GM21619 (cell line): ENCODE measurements at regions not wholly inside any gene's neighbourhood (a gene's known extent, or its start where the extent isn't known, plus 50 kb on each side); places are given as distances from the start of the nearest gene placed in this dataset.

Source experiments
- ATAC-seq: cut with Tn5 transposase; IDR thresholded peaks from one replicate; pipeline ENCODE4 v1.9.1; 2021; ENCODE audit not compliant: unreplicated experiment

- no peak for ATAC-seq
Measured at GRCh38 chrX:79645749-79646148, 278.6 kb upstream of the ITM2A start.

GRCh38 chrX:79631526-79631925 lies 264.4 kb upstream of the ITM2A start:
- no peak for ATAC-seq

- ATAC-seq: peak; percentile 87
Measured at GRCh38 chrX:79630033-79631009, 263.2 kb upstream of the ITM2A start.

- peak; percentile 61 for ATAC-seq
Measured at GRCh38 chrX:79623098-79623762, 256.1 kb upstream of the ITM2A start.

- ATAC-seq: no peak
Measured at GRCh38 chrX:79618280-79618679, 251.1 kb upstream of the ITM2A start.

GRCh38 chrX:79604364-79604763 lies 237.2 kb upstream of the ITM2A start:
- no peak for ATAC-seq

- no peak for ATAC-seq
Measured at GRCh38 chrX:79601341-79602131, 234.4 kb upstream of the ITM2A start.

- no peak for ATAC-seq
Measured at GRCh38 chrX:79592259-79592658, 225.1 kb upstream of the ITM2A start.

GRCh38 chrX:79588233-79588632 lies 221.1 kb upstream of the ITM2A start:
- ATAC-seq: no peak

GRCh38 chrX:79573760-79574159 lies 206.6 kb upstream of the ITM2A start:
- no peak for ATAC-seq

GRCh38 chrX:79572566-79572965 lies 205.4 kb upstream of the ITM2A start:
- no peak for ATAC-seq

GRCh38 chrX:79570524-79571240 lies 203.5 kb upstream of the ITM2A start:
- ATAC-seq: no peak

- ATAC-seq: no peak
Measured at GRCh38 chrX:79568309-79568708, 201.2 kb upstream of the ITM2A start.

- ATAC-seq: no peak
Measured at GRCh38 chrX:79564362-79564761, 197.2 kb upstream of the ITM2A start.

- ATAC-seq: no peak
Measured at GRCh38 chrX:79559290-79559689, 192.2 kb upstream of the ITM2A start.

- ATAC-seq: no peak
Measured at GRCh38 chrX:79557212-79557611, 190.1 kb upstream of the ITM2A start.

- no peak for ATAC-seq
Measured at GRCh38 chrX:79556800-79557199, 189.7 kb upstream of the ITM2A start.

- no peak for ATAC-seq
Measured at GRCh38 chrX:79530310-79531108, 163.4 kb upstream of the ITM2A start.

GRCh38 chrX:79524642-79525041 lies 157.5 kb upstream of the ITM2A start:
- no peak for ATAC-seq

- ATAC-seq: no peak
Measured at GRCh38 chrX:79515529-79515928, 148.4 kb upstream of the ITM2A start.
